ENCODE measurements at regions not wholly inside any gene's neighbourhood (a gene's known extent, or its start where the extent isn't known, plus 50 kb on each side); places are given as distances from the start of the nearest gene placed in this dataset.

DNA sequence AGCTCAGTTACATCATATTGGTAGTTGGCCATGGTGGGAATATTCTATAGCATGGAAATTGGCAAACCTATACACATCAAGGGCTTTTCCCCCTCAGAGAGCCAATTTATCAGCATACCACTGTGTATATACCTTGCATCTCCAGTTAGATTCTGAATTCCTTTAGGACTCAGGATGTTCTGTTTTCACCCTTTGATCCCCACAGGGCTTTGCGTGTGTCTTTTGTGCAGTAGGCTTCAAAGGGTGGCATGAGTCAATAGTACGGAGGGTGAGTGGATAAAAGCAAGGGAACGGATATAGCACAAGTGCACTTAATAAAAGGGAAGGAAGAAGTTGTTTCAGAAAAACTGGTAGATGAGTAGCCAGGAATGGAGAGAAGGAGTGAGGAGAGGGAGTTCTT, 99.2 kb upstream of the RGMA start:
- TF ChIP-seq, protein P1, sequence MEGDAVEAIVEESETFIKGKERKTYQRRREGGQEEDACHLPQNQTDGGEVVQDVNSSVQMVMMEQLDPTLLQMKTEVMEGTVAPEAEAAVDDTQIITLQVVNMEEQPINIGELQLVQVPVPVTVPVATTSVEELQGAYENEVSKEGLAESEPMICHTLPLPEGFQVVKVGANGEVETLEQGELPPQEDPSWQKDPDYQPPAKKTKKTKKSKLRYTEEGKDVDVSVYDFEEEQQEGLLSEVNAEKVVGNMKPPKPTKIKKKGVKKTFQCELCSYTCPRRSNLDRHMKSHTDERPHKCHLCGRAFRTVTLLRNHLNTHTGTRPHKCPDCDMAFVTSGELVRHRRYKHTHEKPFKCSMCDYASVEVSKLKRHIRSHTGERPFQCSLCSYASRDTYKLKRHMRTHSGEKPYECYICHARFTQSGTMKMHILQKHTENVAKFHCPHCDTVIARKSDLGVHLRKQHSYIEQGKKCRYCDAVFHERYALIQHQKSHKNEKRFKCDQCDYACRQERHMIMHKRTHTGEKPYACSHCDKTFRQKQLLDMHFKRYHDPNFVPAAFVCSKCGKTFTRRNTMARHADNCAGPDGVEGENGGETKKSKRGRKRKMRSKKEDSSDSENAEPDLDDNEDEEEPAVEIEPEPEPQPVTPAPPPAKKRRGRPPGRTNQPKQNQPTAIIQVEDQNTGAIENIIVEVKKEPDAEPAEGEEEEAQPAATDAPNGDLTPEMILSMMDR (conservative IDR thresholded peaks at IDR 0.05): no peak
- Mint-ChIP-seq H3K4me1 (ENCODE audit: unreplicated experiment) (peaks cover 19% of the 10 kb centered on the region), H3K4me3 (no peak overlapping the region), H3K36me3 (no peaks in the 10 kb centered on the region), H3K27me3 (peaks cover 22% of the 10 kb centered on the region), H3K27ac (no peak overlapping the region), H3K9me3 (no peaks in the 10 kb centered on the region)
- no peak for DNase-seq (ENCODE audit: extremely low spot score, unreplicated experiment)

DNA sequence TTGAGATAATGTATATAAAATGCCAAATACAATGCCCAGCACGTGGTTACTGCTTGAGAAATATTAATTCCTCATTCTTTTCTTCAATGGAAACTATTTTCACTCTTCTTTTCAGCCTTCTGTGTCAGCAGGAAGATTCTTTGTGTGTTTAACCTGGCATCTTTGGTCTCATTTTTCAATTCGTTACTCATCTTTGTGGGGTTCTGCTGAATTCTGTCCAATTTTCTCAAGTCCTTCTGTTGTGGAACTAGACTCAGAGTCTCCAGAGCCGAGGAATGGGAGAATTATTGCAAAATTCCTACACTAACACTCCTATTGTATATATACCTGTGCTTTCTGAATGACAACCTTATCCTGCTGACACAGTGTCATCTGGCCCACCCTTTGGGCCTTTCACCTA, 96.8 kb upstream of the RGMA start:
- H3K9me3 Mint-ChIP-seq: no peaks in the 10 kb centered on the region
- peaks cover 33% of the 10 kb centered on the region for H3K4me1 Mint-ChIP-seq (ENCODE audit: unreplicated experiment)
- H3K27ac Mint-ChIP-seq: no peak overlapping the region
- no peaks in the 10 kb centered on the region for H3K36me3 Mint-ChIP-seq
- no peak overlapping the region for H3K4me3 Mint-ChIP-seq
- peaks cover 22% of the 10 kb centered on the region for H3K27me3 Mint-ChIP-seq
- DNase-seq (ENCODE audit: extremely low spot score, unreplicated experiment): no peak
- TF ChIP-seq, protein P1 (conservative IDR thresholded peaks at IDR 0.05): no peak

DNA sequence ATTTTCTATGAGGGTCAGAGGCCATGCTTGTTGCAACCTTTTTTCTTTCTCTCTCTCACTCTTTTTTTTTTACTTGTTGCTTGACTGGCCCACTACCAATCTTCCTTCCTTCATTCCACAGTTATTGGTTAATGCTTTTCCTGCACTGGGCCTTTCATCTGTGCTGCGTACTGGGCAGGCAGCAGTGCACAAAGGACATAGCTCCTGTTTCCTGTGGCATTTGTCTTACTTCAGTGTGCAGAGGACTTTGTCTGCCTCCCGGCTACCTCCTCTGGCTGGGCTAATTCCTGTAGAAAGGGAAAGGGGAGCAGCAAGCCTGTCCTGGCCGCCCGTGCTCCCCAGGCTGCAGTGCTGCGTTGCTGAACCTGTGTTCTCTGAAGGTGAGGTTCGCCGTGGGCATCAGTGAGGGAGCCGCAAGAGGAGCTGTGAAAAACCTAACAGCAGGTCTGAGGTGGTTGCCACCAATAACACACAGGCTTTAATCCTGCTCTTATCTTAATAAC, 93.7 kb upstream of the RGMA start:
- TF ChIP-seq, protein P1 (conservative IDR thresholded peaks at IDR 0.05): no peak
- Mint-ChIP-seq H3K27me3 (peaks cover 6% of the 10 kb centered on the region), H3K36me3 (no peaks in the 10 kb centered on the region), H3K4me3 (no peak overlapping the region), H3K4me1 (ENCODE audit: unreplicated experiment) (peaks cover 39% of the 10 kb centered on the region), H3K9me3 (no peaks in the 10 kb centered on the region), H3K27ac (peak overlapping the region; percentile 19)
- no peak for DNase-seq (ENCODE audit: extremely low spot score, unreplicated experiment)

DNA sequence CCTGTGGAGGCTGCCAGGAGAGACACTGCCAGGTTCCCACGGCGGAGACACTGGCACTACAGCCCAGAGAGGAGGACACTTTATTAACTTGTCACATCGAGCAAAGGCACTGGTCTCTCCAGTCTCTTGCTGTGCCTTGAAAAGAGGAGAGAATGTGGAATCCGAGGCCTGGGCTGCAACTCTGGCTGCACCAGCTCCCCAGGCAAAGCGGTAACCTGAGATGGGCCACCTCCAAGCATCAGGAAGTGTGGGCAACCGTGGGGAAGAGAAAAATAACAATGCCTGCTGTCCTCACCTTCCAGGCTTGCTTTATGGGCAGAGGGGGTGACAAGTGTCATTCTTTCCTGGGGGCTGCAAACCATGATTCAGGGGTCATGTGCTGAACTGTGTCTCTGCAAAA, 91.6 kb upstream of the RGMA start:
- peaks cover 39% of the 10 kb centered on the region for H3K4me1 Mint-ChIP-seq (ENCODE audit: unreplicated experiment)
- no peak for DNase-seq (ENCODE audit: extremely low spot score, unreplicated experiment)
- no peak overlapping the region for H3K27ac Mint-ChIP-seq
- no peaks in the 10 kb centered on the region for H3K36me3 Mint-ChIP-seq
- no peaks in the 10 kb centered on the region for H3K9me3 Mint-ChIP-seq
- peak overlapping the region; percentile 63 for H3K4me3 Mint-ChIP-seq
- peaks cover 4% of the 10 kb centered on the region for H3K27me3 Mint-ChIP-seq
- TF ChIP-seq, protein P1 (conservative IDR thresholded peaks at IDR 0.05): no peak

DNA sequence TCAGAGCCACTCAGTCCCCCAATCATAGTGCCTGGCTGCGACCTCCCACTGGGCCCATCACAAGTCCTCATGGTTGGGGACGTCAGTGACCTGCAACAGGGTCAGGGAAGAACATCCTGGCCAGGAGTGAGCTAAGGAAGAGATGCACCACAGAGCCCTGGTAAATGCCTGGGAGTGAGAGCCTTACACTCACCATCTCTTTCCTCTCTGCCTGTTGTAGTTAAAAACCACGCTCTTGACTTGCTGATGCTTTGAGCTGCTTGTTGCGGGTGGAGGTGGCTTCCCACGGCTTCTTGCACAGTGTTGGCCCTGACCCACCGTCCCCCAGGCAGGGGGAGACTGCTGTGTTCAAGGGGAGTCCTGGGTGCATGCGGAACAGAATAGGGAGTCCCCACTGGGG, 91.1 kb upstream of the RGMA start:
- Mint-ChIP-seq H3K4me1 (ENCODE audit: unreplicated experiment) (peaks cover 39% of the 10 kb centered on the region), H3K9me3 (no peaks in the 10 kb centered on the region), H3K27ac (peak overlapping the region; percentile 71), H3K36me3 (no peaks in the 10 kb centered on the region), H3K4me3 (peak overlapping the region; percentile 67), H3K27me3 (peaks cover 4% of the 10 kb centered on the region)
- DNase-seq (ENCODE audit: extremely low spot score, unreplicated experiment): no peak
- TF ChIP-seq, protein P1 (conservative IDR thresholded peaks at IDR 0.05): no peak

DNA sequence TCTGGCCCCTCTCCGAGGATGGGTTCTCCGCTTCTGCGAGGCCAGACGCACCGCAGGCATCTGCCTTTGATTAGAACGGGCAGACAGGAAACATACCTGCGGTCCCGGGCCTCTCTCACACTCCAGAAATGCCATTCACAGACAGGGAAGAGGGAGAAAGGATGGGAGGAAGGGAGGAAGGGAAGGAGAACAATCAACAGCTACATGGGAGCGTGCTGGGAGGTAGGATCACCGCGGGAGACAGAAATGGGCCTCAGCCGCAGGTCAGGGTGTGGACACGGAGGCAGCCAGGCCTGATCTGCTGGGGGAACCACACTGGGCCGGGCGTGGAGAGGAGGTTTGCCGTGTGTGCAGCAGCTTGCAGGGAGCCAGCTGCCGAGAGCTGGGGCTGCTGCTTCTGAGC, 90.7 kb upstream of the RGMA start:
- peaks cover 39% of the 10 kb centered on the region for H3K4me1 Mint-ChIP-seq (ENCODE audit: unreplicated experiment)
- H3K27ac Mint-ChIP-seq: peak overlapping the region; percentile 71
- TF ChIP-seq, protein P1 (conservative IDR thresholded peaks at IDR 0.05): no peak
- H3K9me3 Mint-ChIP-seq: no peaks in the 10 kb centered on the region
- H3K4me3 Mint-ChIP-seq: peak overlapping the region; percentile 67
- H3K36me3 Mint-ChIP-seq: no peaks in the 10 kb centered on the region
- DNase-seq (ENCODE audit: extremely low spot score, unreplicated experiment): no peak
- peaks cover 4% of the 10 kb centered on the region for H3K27me3 Mint-ChIP-seq
